CD4-positive, alpha-beta T cell treated with Interleukin-10 for 1 hour (primary cell): ENCODE measurements at regions not wholly inside any gene's neighbourhood (a gene's known extent, or its start where the extent isn't known, plus 50 kb on each side); places are given as distances from the start of the nearest gene placed in this dataset.
"Not testable (repeated sequence)": the region's sequence is repeated elsewhere in the genome, so short reads cannot be mapped to it uniquely, and the experiment has no call there.

ENCODE experiments used
- DNase-seq: peaks from one replicate; pipeline ENCODE4 v3.0.0-alpha.2; 2020

DNA sequence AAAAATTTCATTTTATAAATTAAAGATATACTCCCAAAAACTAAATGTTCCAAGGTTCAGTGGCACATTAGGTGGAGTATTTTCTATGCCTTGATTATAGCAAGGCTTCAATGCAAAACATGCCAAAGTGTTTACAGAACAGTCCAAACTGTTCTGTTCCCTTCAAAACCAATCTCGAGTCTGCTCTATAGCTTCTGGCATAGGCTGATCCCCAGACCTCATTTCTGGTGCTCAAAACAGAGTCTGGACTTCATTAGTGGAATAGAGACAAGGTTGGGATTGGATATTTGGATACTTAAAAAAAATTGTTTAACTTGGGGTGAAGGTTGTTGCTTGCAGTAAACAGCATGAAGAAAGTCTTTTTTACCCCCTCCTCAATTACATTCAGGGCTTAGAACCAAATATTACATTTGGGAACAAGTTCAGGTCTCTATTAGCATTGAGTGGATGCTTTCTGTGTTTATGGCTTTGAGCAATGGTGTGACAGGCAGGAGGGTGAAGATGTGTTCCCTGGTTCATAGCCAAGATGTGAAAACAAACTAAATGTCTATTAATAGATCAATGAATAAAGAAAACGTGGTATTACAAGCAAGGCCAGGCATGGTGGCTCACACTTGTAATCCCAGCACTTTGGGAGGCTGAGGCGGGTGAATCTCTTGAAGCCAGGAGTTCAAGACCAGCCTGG is 208.1 kb upstream of the RND3 start:
- no peak for DNase-seq

DNA sequence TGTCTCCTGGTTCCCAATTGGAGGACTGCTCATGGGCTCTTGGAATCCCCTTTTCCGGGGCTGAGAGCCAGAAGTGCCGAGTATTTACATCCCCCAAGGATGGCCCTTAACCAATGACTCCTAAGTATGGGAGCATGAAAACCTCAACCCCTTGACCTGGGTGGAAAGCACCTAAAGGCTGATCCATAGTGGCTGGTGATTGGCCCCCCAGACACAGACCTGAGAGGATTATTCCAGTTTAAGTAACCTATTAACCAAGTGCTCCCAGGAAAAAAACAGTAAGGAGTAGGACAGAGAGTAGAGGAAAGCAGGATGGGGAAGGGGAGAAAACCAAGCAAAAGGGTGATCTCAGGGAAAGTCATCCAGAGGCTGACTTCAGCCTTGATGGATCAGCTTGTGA is 206.1 kb upstream of the RND3 start:
- DNase-seq: no peak

DNA sequence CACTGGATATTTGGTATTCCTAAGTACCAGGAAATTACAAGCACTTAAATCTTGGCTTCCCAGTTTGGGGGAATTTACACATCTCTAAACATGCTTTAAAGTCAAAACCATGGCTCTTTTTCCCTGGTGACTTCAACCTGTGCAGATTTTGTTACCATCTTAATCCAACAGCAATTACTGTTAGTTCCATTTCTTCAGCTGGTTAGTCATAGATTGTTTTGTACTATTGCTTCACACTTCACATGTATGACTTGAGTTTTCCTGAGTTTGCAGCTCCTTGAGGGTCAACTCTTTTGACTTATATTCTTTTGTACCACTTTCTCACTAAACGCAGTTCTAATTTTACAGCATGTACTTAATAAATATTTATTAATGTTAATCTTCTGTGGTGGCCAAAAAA is 203.4 kb upstream of the RND3 start:
- DNase-seq: no peak

DNA sequence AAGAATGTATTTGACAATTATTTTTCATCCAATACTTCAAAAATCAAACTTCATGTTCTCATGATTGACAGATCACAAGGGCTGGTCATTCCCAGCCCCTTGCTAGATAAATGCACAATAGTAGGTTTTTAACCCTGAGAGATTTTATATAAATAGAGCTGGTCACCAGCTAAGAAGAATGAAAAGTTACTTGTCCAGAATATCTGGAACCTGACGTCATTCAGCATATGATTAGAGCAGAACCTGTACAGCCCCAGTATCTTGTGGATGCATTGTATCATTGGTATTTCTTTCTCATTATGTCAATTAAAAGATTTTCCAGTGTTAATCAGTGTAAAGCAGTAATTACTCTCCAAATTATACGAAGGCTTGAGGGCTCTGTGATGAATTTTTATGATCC is 202.8 kb upstream of the RND3 start:
- DNase-seq: no peak

DNA sequence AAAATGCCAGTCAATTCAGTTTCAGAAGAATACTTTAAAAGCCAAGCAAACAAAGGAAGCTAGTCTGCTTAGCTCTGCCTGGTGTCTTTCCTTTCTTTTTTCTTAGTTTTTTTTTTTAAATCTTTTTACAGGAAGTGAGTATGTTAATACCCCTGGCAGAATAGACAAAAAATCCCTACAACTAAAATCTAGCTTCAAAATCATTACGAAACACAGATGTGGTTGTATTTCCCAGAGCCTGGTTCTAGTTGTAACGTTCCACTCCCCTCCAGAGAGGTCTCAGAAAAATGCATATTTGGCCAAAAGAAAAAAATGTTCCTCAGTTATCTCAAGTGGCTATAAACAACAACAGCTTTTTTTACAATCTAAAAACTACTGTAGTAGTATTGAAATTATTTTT is 202.1 kb upstream of the RND3 start:
- no peak for DNase-seq

DNA sequence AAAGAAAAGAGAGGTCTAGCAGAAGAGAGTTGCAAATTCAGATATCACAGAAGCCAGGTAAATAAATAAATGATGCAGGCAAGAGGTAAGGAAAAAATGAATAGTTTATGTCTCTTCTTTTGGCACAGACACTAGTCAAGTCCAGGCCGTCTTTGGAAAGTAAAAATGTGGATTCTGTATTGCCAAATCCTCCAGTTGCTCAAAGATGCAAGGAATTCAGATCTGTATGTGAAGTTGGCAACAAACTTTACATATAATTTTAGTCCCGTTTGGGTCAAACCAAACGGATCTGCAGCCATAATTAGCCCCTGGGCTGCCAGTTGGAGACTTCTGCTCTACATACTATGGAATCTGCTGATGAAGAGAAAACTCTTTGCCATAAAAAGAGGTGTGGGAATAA is 200.5 kb upstream of the RND3 start:
- DNase-seq: no peak

DNA sequence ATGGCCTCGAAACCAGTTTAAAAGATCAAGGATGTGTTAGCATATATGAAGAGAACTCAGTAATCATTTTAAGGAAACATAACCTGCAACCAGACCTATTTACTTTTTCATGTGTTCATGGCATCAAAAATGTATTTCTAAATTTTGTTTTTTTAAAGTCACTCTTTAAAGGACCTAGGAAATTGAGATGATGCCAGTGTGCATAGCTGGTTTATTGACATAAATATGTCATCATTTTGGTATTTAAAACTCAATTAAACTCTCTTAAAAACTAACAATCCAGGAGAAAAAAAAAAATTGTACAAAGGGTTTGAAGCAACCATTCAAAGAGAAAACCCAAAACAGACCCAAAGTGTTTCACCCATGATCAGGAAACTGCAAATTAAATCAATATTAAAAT is 198.9 kb upstream of the RND3 start:
- DNase-seq: no peak

DNA sequence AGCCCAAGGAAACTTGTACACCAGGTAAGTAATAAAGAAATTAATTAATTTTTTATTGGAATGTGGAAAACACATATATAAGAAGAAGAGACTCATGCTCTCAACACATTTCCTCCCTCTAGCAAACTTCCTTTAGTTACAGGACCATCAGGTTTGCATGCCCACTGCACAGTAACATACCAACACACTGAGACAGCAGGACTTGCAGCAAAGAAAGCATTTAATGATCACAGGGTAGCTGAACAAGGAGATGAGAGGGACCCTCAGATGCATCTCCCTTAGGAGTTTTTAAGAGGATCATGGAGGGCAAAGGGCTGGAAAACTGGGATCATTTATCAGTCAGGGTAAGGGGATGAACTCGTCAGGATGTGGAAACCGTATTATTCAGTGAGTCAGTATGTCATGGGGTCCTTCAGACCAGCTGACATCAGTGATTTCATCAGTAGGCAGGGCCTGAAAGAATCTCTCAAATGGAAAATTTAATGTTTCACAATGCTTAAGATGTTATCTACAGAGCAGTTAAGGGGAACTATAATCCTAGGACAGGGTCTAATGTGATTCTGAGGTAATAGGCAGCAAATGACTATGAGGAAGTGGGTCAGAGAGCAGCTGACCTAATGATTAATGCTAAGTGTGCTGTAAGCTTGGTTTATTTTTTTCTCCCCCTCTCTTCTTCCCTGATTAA is 193.8 kb upstream of the RND3 start:
- DNase-seq: no peak

DNA sequence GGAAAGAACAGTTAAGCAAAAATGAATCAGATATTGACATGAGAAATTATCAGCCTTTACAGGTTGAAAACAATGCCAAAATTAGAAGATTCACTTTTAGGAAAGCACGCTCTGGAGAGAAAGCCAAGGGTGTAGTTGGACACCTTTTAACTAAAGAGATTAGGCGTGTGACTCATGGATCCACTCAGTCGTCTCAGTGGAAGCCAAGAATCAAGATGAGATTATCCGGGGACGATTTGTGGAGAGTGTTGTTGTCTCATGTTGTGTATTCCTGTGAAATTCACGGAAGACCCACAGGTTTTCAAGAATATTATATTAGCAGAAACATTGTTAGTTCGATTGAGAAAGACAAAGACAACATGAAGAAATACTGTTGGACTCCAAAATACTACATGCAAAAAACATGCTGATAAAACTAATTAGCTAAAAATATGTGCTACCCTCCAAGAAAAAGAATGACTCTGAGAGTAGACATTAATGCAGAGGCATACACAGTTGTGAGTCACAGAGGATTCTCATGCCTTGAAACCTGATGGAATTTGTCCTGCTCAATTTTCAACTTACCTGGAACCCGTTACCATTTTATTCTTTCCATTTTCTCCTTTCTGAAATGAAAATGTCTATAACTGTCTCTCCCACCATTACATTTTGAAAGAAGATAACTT is 192.1 kb upstream of the RND3 start:
- no peak for DNase-seq

DNA sequence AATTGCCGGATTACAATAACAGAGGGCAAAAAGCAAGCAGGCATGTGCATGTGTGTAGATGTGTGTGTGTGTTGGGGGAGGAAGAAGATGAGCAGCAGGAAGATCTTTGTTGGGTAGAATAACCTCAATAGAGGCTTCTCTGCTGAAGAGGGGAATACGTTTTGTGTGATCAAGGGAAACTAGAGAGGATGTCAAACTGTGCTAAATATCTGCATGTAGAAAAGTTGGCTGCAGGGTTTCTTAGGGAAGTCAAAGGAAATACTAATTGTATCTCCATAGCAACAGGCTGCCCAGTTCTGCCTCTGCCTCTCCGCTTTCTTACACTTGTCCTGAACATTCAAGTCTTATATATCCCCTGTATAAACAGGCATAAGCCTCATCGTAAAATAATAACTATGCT is 190.1 kb upstream of the RND3 start:
- no peak for DNase-seq

DNA sequence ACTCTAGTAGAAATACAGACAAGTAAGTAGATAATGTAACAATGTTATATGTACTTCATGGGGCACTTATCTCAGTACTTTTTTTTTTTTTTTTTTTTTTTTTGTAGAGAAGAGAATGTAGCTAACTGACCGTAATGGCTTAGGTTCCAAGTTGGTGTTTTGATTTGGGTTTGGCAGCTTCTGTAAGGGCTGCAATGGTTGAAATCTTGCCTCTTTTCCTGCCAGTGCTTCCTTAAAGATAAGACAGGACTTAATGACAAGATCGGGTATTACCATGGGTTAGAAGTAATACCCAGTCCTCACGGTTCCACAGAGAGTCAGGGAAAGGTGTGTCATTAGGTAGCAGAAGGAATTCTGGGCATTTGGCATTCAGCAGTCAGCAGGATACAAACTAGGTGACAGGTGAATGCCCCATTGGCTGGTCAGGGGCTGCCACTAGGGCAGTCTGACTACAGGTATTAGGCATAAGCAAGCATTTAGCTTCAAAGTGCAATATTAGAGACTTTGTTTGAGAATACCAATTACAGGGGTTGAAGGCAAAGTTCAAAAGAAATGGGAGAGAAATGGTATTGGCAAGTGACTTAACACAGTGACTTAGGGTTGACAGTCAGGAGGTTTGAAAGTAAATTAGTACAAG is 189.4 kb upstream of the RND3 start:
- no peak for DNase-seq

DNA sequence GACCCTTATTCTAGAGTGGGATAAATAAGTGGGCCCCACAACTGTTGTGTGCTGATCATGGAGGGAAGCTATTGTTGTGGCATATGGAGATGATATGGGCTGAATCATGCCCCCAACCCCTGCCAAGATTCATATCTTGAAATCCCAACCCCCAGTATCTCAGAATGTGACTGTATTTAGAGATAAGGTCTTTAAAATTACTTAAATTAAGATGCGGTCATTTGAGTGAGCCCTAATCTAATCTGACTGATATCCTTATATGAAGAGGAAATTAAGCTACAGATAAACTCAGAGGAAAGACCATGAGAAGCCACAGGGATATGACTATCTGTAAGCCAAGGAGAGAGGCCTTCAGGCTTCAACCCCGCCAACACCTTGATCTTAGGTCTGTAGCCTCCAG is 188.3 kb upstream of the RND3 start:
- no peak for DNase-seq

DNA sequence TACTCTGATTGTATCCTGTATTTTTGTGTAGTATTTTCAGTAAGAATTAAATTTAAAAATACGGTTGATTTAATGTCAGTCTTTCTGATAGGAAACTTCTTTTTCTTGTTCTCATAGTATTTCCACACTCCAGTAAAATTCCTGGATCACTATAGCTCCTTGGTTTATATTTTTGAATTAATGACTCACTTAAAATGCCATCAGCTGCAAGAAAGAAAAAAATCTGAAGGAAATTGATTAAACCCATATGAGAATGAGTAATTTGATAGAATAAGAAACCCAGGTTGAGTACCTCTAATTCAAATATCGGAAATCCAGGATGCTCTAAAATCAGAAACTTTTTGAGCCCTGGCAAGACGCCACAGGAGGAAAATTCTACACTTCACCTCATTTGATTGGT is 186.8 kb upstream of the RND3 start:
- no peak for DNase-seq

DNA sequence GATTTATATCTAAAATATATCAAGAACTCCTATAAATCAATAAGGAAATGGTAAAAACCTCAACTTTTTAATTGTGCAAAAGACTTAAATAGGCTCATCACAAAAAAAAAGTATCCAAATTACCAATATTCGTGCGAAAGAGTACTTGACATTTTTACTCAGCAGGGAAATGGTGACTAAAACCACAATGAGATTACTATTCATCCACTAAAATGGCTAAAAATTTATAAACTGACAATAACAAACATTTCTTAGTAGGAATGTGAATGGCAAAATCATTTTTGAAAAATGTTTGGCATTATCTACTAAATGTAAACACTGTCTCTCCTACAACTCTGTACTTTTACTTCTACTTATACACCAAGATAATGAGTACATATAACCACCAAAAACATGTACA is 184.8 kb upstream of the RND3 start:
- no peak for DNase-seq

DNA sequence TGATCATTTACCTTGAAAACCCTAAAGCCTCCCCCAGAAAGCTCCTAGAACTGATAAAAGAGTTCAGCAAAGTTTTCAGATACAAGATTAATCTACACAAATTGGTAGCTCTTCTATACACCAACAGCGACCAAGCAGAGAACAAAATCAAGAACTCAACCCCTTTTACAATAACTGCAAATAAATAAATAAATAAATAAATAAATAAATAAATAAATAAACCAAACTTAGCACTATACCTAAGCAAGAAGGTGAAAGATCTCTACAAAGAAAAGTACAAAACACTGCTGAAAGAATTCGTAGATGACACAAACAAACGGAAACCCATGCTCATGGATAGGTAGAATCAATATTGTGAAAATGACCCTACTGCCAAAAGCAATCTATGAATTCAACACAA is 182.0 kb upstream of the RND3 start:
- no peak for DNase-seq

DNA sequence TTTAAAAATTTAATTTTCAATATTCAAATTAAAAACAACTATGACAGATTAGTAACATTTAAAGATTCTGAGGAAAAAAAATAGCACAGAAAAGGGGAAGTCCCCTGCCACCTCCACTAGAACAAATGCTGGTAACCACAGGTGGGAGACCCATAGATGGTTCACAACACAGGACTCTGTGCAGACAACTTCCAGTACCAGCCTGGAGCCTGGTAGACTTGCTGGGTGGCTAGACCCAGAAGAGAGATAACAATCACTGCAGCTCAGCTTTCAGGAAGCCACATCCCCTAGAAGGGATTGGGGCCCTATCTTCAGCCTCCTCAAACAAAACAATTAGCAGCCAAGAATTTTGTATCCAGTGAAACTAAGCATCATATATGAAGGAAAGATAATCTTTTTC is 179.6 kb upstream of the RND3 start:
- DNase-seq: not testable (repeated sequence)

DNA sequence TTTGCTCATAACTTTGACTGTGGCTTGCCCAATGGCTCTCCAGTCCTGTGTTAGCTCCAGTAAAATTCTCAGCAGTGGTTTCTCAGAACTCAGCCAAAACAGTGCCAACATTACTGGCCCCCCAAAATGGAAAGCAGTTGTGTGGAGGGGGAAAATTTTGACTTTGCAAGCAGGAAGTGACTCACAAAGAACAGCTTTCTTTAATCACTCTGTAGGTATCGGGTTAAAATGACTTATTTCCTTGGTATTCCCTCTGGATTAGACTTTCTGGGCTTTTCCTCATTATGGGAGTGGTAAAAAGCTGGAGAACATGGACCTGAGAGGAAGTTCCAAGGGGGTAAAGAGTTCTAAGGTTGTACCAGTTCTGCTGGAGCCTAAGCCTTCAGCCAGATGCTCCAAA is 175.7 kb upstream of the RND3 start:
- DNase-seq: no peak

DNA sequence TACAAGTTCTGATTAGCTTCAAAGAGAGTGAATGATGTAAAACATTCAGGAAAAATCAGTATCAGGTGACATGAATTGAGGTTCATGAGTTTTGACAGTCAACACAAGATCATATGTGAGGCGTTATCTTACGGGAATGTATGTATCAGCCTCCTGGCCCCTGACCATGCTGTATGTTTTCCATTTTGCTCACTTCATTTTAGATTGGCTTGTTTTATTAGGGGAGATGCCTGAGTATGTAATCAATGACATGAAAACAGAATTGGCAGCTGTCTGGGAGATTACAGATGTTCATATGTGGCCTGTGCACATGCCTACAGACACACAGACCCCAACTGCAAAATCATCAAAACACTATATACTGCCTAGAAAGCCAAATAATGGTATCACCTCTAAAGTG is 168.5 kb upstream of the RND3 start:
- DNase-seq: no peak

DNA sequence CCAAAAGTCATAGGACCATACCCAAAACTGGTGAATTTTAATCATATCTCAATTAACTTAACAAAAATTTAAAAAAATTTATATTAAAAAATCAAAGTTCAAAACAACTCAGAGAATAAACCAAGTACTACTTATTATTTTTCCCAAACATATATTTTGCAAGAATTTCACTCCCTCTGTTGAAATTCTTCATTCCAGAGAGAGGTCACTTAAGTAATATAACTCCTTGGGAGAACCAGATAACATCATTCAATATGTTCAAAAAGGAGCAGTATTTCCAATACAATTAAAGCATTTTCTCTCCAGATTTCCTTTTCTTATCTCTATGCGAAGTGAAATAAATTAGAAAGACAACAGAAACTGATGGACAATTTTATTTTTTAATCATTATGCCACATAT is 165.9 kb upstream of the RND3 start:
- DNase-seq: no peak

DNA sequence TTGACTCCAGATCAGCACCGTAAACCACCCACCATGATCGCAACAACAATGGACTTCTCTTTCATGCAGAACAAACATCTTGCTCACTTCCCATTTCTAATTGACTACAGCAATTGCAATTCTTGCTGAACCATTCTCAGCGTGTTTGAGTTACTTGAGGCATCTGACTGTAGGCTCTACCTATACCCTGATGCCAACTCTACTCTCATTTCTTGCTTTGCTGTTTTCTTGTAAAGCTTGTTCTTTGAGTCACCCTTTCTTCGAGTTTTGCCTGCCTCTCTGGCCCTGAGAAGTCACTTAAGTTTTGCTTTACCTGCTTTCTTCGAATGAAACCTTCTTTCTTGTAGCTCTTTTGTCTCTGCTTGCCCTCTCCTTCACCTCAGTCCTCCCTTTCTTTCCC is 160.5 kb upstream of the RND3 start:
- DNase-seq: no peak

DNA sequence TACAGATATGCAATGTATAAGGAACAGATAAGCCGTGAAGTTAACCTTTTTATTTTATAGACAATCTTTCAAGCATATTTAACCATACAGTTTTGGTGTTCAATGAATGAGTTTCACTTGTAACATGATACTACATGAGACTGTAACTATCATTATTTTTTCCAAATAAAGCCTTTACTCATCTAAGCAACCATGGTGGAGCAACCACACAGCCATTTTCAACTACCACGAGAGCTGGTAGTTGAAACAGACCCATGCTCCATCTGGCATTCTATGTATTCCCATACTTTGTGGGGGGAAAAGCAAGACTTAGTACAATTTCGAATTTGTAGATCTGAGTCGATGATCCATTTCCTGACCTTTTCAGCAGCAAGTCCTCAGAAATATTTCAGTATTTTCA is 159.3 kb upstream of the RND3 start:
- DNase-seq: no peak

DNA sequence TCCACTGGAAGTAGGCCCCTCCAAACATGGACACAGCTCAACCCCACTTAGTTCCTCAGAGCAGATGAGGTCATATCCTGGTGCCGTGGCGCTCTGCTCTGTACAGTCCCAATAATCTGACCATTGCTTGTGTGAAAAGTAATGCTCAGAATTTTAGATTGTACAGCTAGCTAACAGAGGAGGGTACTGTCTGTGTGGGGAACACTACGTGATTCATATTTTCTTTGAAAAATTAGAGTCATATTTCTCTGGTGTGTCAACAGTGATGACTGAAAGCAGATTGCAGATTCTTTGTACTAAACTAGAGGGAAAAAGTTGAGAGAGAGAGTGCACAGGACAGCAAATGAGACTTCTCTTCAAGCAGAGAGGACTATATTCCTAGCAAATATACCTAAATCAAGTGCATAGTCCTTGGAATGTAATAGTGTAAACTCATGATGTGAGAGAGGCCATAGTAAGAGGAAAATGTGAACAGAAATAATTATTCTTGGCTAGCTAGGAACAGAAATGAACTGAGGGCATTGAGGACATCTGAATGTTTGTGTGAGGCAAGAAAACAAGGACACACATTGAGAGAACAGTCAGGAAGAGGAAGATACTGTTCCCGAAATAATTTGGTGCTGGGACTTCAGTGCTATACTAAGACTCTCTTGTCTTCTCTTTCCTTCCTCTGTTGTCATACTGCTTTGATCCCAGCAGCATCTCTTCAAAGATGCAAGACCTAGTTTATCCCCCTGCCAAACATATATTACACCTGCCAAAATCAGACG is 157.0 kb upstream of the RND3 start:
- DNase-seq: no peak

DNA sequence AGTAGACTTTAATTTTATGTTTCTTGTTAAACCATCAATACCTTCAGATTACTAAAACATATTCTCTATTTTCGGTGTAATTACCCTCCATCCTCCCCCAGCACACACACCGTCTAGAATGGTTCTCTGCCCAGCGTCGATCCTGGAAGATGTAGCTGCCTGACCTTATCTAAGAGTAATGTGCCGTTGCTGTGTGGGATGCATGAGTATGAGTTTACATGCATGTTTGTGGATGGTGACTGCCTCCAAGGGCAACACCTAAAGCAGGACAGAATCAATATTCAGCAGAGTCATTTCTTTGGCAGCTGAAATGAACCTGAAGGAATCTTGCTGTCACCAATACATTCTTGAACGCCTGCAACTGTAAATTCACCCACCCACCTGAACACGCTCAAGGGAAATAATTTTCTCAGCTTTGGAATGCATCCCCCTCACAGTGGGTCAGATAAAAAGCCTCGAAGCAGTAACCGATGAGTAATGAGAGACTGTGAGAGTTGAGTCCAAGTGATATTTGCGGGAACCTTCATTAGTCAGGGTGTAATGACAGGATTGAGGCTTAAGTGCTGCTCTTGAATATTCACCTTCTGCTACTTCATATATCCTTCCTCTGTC is 155.8 kb upstream of the RND3 start:
- no peak for DNase-seq
